Head of caudate nucleus (tissue), 42 donors: ENCODE measurements at regions not wholly inside any gene's neighbourhood (a gene's known extent, or its start where the extent isn't known, plus 50 kb on each side); places are given as distances from the start of the nearest gene placed in this dataset.
"Not testable (repeated sequence)": the region's sequence is repeated elsewhere in the genome, so short reads cannot be mapped to it uniquely, and the experiment has no call there.

ENCODE experiments used
- DNase-seq, 42 donors: peaks; one replicate each; pipeline versions ENCODE4 v3.0.0 to v3.0.0-alpha.2; 2020 to 2021; ENCODE audit warnings: mixed read lengths in 7 of 42
- intact Hi-C: fragments of 100-400 bp; cut with DNase I; formaldehyde crosslinking; loops from one replicate; pipeline ENCODE4 v1.15.0; 2022

DNA sequence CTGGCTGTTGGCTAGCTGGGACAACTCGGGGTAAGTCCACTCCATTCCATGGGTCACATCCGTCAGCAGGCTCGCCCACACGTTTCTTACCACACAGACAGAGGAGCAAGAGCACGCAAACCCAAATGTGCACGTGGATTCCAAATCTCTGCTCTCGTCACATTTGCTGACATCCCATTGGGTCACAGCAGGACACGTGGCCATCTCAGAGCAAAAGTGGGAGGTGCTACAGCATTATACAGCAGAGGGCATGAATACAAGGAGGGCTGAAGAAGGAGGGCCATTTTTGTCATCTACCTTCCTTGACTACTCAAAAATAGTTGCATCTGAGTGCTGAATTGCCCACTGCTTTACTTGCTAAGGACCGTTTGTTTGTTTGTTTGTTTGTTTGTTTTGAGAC lies 84.7 kb downstream of the RBBP6 start:
- no peak for DNase-seq
- intact Hi-C loops, result no loop called here

DNA sequence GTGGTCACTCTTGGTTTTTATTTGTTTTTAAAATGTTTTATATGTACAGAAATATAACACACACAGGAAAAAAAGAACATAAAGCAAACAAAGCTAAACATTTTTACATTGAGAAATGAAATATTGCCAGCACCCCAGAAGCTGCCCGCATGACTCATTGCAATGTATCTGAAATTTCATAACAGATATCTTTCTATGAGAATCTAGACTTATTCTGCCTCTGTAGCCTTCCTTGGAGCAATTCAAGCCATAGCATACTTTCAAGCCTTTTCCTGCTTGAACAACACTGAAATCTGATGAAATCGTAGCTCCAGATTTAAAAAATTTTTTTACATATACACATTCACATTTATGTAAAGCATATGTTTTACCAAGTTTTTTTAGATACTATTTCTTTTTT lies 86.9 kb downstream of the RBBP6 start:
- no peak for DNase-seq
- intact Hi-C loops, result no loop called here

GRCh38 chr16:24634919-24635318 lies 94.5 kb upstream of the TNRC6A start:
- intact Hi-C loops, result no loop called here
- no peak for DNase-seq

DNA sequence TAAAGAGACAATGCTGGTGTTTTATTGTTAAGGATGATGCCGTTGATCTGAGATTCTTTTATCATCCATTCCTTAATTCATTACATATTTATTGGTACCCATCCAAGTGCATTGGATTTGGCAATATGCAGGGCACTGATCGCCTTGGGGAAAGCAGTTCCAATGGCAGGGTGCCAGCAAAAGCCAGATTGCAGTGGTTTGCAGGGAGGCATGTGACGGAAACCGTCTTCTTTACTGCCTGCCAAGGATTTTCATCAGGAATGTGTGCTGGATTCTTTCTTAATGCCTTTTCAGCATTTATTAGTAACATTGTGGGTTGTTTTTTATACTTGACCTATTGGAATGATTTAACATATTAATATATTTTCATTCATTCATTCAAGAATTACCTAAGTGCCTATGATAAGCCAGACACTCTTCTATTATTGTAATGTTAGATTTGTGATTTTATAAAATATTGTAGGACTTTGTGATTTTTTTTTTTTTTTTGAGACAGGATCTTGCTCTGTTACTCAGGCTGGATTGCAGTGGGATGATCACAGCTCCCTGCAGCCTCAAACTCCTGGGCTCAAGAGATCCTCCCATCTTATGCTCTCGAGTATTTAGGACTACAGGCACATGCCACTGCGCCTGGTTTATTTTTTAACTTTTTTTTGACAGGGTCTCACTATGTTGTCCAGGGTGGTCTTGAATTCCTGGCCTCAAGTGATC lies 93.4 kb upstream of the TNRC6A start:
- DNase-seq, result peak in 40 of 42 donors; percentile 11 to 80 (median 47)
- intact Hi-C loops, result no loop called here

- intact Hi-C loops, result no loop called here
- no peak for DNase-seq
Observed at GRCh38 chr16:24639769-24640168, 89.7 kb upstream of the TNRC6A start.

- DNase-seq, result no peak
- intact Hi-C loops, result no loop called here
Observed at GRCh38 chr16:24643489-24643888, 86.0 kb upstream of the TNRC6A start.

- intact Hi-C loops, result no loop called here
- no peak for DNase-seq
Observed at GRCh38 chr16:24645739-24646645, 83.5 kb upstream of the TNRC6A start.

GRCh38 chr16:24646646-24646995 lies 82.8 kb upstream of the TNRC6A start:
- intact Hi-C loops, result no loop called here
- DNase-seq, result no peak

- intact Hi-C loops, result no loop called here
- DNase-seq, result no peak
Observed at GRCh38 chr16:24652209-24652712, 77.2 kb upstream of the TNRC6A start.

- intact Hi-C loops, result no loop called here
- no peak for DNase-seq
Observed at GRCh38 chr16:24652803-24653202, 76.6 kb upstream of the TNRC6A start.

DNA sequence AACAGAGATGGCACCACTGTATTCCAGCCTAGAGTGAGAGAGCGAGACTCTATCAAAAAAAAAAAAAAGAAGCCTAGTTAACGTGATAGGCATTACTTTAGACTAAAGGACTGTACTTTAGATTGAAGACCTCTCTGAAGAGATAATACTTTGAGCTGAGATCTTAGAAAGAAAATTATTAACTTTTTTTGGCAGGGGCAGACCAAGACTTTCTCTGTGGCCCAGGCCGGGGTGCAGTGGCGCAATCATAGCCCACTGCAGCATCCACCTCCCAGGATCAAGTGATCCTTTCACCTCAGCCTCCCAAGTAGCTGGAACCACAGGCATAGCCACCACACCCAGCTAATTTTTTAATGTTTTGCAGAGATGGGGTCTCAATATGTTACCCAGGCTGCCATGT lies 75.7 kb upstream of the TNRC6A start:
- intact Hi-C loops, result no loop called here
- DNase-seq, result no peak

GRCh38 chr16:24665942-24666341 lies 63.5 kb upstream of the TNRC6A start:
- intact Hi-C loops, DNase-seq: not testable (repeated sequence)

- no peak for DNase-seq
- intact Hi-C loops, result no loop called here
Observed at GRCh38 chr16:24667244-24667764, 62.1 kb upstream of the TNRC6A start.

- DNase-seq, result peak in 1 of 42 donors; percentile 54
- intact Hi-C loops, result no loop called here
Observed at GRCh38 chr16:24668481-24669061, 60.9 kb upstream of the TNRC6A start.

GRCh38 chr16:24670623-24671454 lies 58.6 kb upstream of the TNRC6A start:
- DNase-seq, result peak; percentile 63 to 95 (median 82)
- intact Hi-C loops, result no loop called here

GRCh38 chr16:24671455-24671954 lies 57.9 kb upstream of the TNRC6A start:
- peak in 1 of 42 donors; percentile 2 for DNase-seq
- intact Hi-C loops, result no loop called here

GRCh38 chr16:24673155-24673554 lies 56.3 kb upstream of the TNRC6A start:
- intact Hi-C loops, result no loop called here
- DNase-seq, result no peak

GRCh38 chr16:24674877-24675276 lies 54.6 kb upstream of the TNRC6A start:
- intact Hi-C loops, result no loop called here
- DNase-seq, result no peak

GRCh38 chr16:24677388-24677787 lies 52.1 kb upstream of the TNRC6A start:
- intact Hi-C loops, result no loop called here
- no peak for DNase-seq
